ENCODE measurements at regions not wholly inside any gene's neighbourhood (a gene's known extent, or its start where the extent isn't known, plus 50 kb on each side); places are given as distances from the start of the nearest gene placed in this dataset.

DNA sequence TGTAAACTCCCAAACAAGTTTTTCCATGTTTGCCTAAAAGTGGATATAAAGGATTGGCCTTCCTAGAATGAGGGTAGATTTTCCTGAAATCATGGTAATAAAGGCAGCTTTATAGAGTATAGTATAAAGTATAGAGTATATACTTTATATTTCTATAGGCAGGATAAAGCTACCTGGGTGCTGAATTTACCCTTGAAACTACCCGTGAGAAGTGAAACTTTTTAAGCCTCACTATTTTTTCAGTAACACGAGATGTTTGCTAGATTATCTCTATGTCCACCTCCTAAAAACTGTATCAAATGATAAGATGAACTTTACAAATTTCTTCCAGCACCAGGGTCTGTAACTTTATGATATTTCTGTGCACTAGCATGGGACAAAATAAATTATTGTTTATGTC is 340.0 kb upstream of the GALNTL6 start:
- Histone ChIP-seq H3K36me3 (ENCODE audit: low read depth) (no peaks in the 10 kb centered on the region), H3K4me3 (ENCODE audit: severe bottlenecking) (no peak overlapping the region), H3K4me1 (ENCODE audit: insufficient read depth, poor library complexity, severe bottlenecking) (no peaks in the 10 kb centered on the region), H3K27ac (ENCODE audit: poor library complexity, severe bottlenecking) (no peak overlapping the region), H3K9me3 (ENCODE audit: severe bottlenecking) (no peaks in the 10 kb centered on the region), H3K27me3 (ENCODE audit: insufficient read depth, poor library complexity, severe bottlenecking) (no peaks in the 10 kb centered on the region)
- DNase-seq (ENCODE audit: low spot score) (no peak), ATAC-seq (ENCODE audit: low read depth) (no peak)
- TF ChIP-seq, protein P1, sequence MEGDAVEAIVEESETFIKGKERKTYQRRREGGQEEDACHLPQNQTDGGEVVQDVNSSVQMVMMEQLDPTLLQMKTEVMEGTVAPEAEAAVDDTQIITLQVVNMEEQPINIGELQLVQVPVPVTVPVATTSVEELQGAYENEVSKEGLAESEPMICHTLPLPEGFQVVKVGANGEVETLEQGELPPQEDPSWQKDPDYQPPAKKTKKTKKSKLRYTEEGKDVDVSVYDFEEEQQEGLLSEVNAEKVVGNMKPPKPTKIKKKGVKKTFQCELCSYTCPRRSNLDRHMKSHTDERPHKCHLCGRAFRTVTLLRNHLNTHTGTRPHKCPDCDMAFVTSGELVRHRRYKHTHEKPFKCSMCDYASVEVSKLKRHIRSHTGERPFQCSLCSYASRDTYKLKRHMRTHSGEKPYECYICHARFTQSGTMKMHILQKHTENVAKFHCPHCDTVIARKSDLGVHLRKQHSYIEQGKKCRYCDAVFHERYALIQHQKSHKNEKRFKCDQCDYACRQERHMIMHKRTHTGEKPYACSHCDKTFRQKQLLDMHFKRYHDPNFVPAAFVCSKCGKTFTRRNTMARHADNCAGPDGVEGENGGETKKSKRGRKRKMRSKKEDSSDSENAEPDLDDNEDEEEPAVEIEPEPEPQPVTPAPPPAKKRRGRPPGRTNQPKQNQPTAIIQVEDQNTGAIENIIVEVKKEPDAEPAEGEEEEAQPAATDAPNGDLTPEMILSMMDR (IDR thresholded peaks at IDR 0.05; ENCODE audit: poor library complexity, severe bottlenecking), result no peak

- no peaks in the 10 kb centered on the region for H3K36me3 ChIP-seq (ENCODE audit: low read depth)
- TF ChIP-seq, protein P1 (IDR thresholded peaks at IDR 0.05; ENCODE audit: poor library complexity, severe bottlenecking), result no peak
- ATAC-seq (ENCODE audit: low read depth) (no peak), DNase-seq (ENCODE audit: low spot score) (no peak)
- no peak overlapping the region for H3K4me3 ChIP-seq (ENCODE audit: severe bottlenecking)
- no peaks in the 10 kb centered on the region for H3K9me3 ChIP-seq (ENCODE audit: severe bottlenecking)
- no peaks in the 10 kb centered on the region for H3K4me1 ChIP-seq (ENCODE audit: insufficient read depth, poor library complexity, severe bottlenecking)
- H3K27me3 ChIP-seq (ENCODE audit: insufficient read depth, poor library complexity, severe bottlenecking), result no peaks in the 10 kb centered on the region
- H3K27ac ChIP-seq (ENCODE audit: poor library complexity, severe bottlenecking), result no peak overlapping the region
These were observed 341.0 kb upstream of the GALNTL6 start for GRCh38 chr4:171472230-171472629.

- H3K4me1 ChIP-seq (ENCODE audit: insufficient read depth, poor library complexity, severe bottlenecking), result no peaks in the 10 kb centered on the region
- no peak overlapping the region for H3K27ac ChIP-seq (ENCODE audit: poor library complexity, severe bottlenecking)
- no peak overlapping the region for H3K4me3 ChIP-seq (ENCODE audit: severe bottlenecking)
- DNase-seq (ENCODE audit: low spot score) (no peak), ATAC-seq (ENCODE audit: low read depth) (no peak)
- H3K9me3 ChIP-seq (ENCODE audit: severe bottlenecking), result no peaks in the 10 kb centered on the region
- TF ChIP-seq, protein P1 (IDR thresholded peaks at IDR 0.05; ENCODE audit: poor library complexity, severe bottlenecking), result no peak
- H3K27me3 ChIP-seq (ENCODE audit: insufficient read depth, poor library complexity, severe bottlenecking), result no peaks in the 10 kb centered on the region
- no peaks in the 10 kb centered on the region for H3K36me3 ChIP-seq (ENCODE audit: low read depth)
These were observed 348.7 kb upstream of the GALNTL6 start for GRCh38 chr4:171464499-171464898.

DNA sequence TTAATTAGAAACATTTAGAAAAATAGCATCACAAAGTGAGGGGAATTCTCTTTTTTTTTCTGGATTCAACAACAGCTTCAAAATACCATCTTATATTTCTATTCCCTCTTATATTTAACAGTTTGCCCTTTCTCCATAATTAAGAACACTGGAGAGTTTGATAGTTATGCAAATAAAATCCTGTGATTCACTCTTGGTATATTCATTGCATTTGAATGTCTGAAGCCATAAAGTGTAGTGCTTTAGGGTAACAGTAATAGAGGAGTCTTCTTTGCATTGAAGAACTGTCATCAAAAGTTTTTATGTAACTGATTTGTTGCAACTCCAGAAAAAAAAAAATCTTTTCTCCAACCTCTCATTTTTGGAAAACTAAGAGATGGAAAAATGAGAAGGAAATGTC is 352.0 kb upstream of the GALNTL6 start:
- no peak overlapping the region for H3K4me3 ChIP-seq (ENCODE audit: severe bottlenecking)
- TF ChIP-seq, protein P1 (IDR thresholded peaks at IDR 0.05; ENCODE audit: poor library complexity, severe bottlenecking), result no peak
- no peak for DNase-seq (ENCODE audit: low spot score)
- no peak for ATAC-seq (ENCODE audit: low read depth)
- H3K27ac ChIP-seq (ENCODE audit: poor library complexity, severe bottlenecking), result no peak overlapping the region
- no peaks in the 10 kb centered on the region for H3K4me1 ChIP-seq (ENCODE audit: insufficient read depth, poor library complexity, severe bottlenecking)
- no peaks in the 10 kb centered on the region for H3K27me3 ChIP-seq (ENCODE audit: insufficient read depth, poor library complexity, severe bottlenecking)
- H3K36me3 ChIP-seq (ENCODE audit: low read depth), result no peaks in the 10 kb centered on the region
- no peaks in the 10 kb centered on the region for H3K9me3 ChIP-seq (ENCODE audit: severe bottlenecking)

- Histone ChIP-seq H3K4me3 (ENCODE audit: severe bottlenecking) (no peak overlapping the region), H3K9me3 (ENCODE audit: severe bottlenecking) (no peaks in the 10 kb centered on the region), H3K27ac (ENCODE audit: poor library complexity, severe bottlenecking) (no peak overlapping the region), H3K36me3 (ENCODE audit: low read depth) (no peaks in the 10 kb centered on the region), H3K4me1 (ENCODE audit: insufficient read depth, poor library complexity, severe bottlenecking) (no peaks in the 10 kb centered on the region), H3K27me3 (ENCODE audit: insufficient read depth, poor library complexity, severe bottlenecking) (no peaks in the 10 kb centered on the region)
- ATAC-seq (ENCODE audit: low read depth), result no peak
- TF ChIP-seq, protein P1 (IDR thresholded peaks at IDR 0.05; ENCODE audit: poor library complexity, severe bottlenecking), result no peak
- no peak for DNase-seq (ENCODE audit: low spot score)
These were observed 364.2 kb upstream of the GALNTL6 start for GRCh38 chr4:171448919-171449481.
